ENCODE measurements at regions not wholly inside any gene's neighbourhood (a gene's known extent, or its start where the extent isn't known, plus 50 kb on each side); places are given as distances from the start of the nearest gene placed in this dataset.
"Not testable (repeated sequence)": the region's sequence is repeated elsewhere in the genome, so short reads cannot be mapped to it uniquely, and the experiment has no call there.

- ATAC-seq (no peak), DNase-seq (ENCODE audit: low spot score in 2 of 2) (no peak)
- Mint-ChIP-seq H3K4me3 (no peak overlapping the region), H3K4me1 (no peaks in the 10 kb centered on the region), H3K9me3 (peaks cover 6% of the 10 kb centered on the region), H3K27ac (no peak overlapping the region), H3K36me3 (no peaks in the 10 kb centered on the region)
These were observed 69.6 kb upstream of the VWC2 start for GRCh38 chr7:49703881-49704280.

GRCh38 chr7:49706106-49706505 is 67.3 kb upstream of the VWC2 start:
- no peaks in the 10 kb centered on the region for H3K4me1 Mint-ChIP-seq
- DNase-seq (ENCODE audit: low spot score in 2 of 2) (no peak), ATAC-seq (no peak)
- no peaks in the 10 kb centered on the region for H3K36me3 Mint-ChIP-seq
- H3K27ac Mint-ChIP-seq = no peak overlapping the region
- peaks cover 5% of the 10 kb centered on the region for H3K9me3 Mint-ChIP-seq
- H3K4me3 Mint-ChIP-seq = no peak overlapping the region

GRCh38 chr7:49707891-49708290 is 65.5 kb upstream of the VWC2 start:
- Mint-ChIP-seq H3K4me1 (no peaks in the 10 kb centered on the region), H3K36me3 (no peaks in the 10 kb centered on the region), H3K4me3 (no peak overlapping the region), H3K27ac (no peak overlapping the region), H3K9me3 (peaks cover 3% of the 10 kb centered on the region)
- ATAC-seq (no peak), DNase-seq (ENCODE audit: low spot score in 2 of 2) (no peak)

GRCh38 chr7:49708590-49708989 is 64.8 kb upstream of the VWC2 start:
- H3K27ac Mint-ChIP-seq = no peak overlapping the region
- no peak for ATAC-seq
- no peak for DNase-seq (ENCODE audit: low spot score in 2 of 2)
- peaks cover 3% of the 10 kb centered on the region for H3K9me3 Mint-ChIP-seq
- no peaks in the 10 kb centered on the region for H3K4me1 Mint-ChIP-seq
- no peak overlapping the region for H3K4me3 Mint-ChIP-seq
- H3K36me3 Mint-ChIP-seq = no peaks in the 10 kb centered on the region

- not testable (repeated sequence) for H3K9me3 Mint-ChIP-seq; ATAC-seq; H3K4me3 Mint-ChIP-seq; H3K27ac Mint-ChIP-seq; DNase-seq (ENCODE audit: low spot score in 2 of 2); H3K36me3 Mint-ChIP-seq; H3K4me1 Mint-ChIP-seq
These were observed 62.2 kb upstream of the VWC2 start for GRCh38 chr7:49711072-49711723.

- H3K36me3 Mint-ChIP-seq = no peaks in the 10 kb centered on the region
- no peak overlapping the region for H3K4me3 Mint-ChIP-seq
- H3K9me3 Mint-ChIP-seq = no peaks in the 10 kb centered on the region
- DNase-seq (ENCODE audit: low spot score in 2 of 2) = no peak
- no peak for ATAC-seq
- no peak overlapping the region for H3K27ac Mint-ChIP-seq
- no peaks in the 10 kb centered on the region for H3K4me1 Mint-ChIP-seq
These were observed 59.3 kb upstream of the VWC2 start for GRCh38 chr7:49714182-49714581.

- no peak overlapping the region for H3K4me3 Mint-ChIP-seq
- DNase-seq (ENCODE audit: low spot score in 2 of 2) = no peak
- no peak overlapping the region for H3K27ac Mint-ChIP-seq
- no peak for ATAC-seq
- peaks cover 2% of the 10 kb centered on the region for H3K9me3 Mint-ChIP-seq
- H3K36me3 Mint-ChIP-seq = no peaks in the 10 kb centered on the region
- no peaks in the 10 kb centered on the region for H3K4me1 Mint-ChIP-seq
These were observed 58.0 kb upstream of the VWC2 start for GRCh38 chr7:49715486-49715885.

GRCh38 chr7:49717547-49717946 is 55.9 kb upstream of the VWC2 start:
- Mint-ChIP-seq H3K36me3 (no peaks in the 10 kb centered on the region), H3K4me3 (no peak overlapping the region), H3K27ac (no peak overlapping the region), H3K4me1 (no peaks in the 10 kb centered on the region), H3K9me3 (peaks cover 2% of the 10 kb centered on the region)
- DNase-seq (ENCODE audit: low spot score in 2 of 2) = no peak
- ATAC-seq = no peak

GRCh38 chr7:49718760-49719159 is 54.7 kb upstream of the VWC2 start:
- Mint-ChIP-seq H3K36me3 (no peaks in the 10 kb centered on the region), H3K9me3 (peaks cover 2% of the 10 kb centered on the region), H3K4me1 (no peaks in the 10 kb centered on the region), H3K27ac (no peak overlapping the region), H3K4me3 (no peak overlapping the region)
- no peak for DNase-seq (ENCODE audit: low spot score in 2 of 2)
- ATAC-seq = no peak

- H3K27ac Mint-ChIP-seq = no peak overlapping the region
- no peaks in the 10 kb centered on the region for H3K4me1 Mint-ChIP-seq
- H3K4me3 Mint-ChIP-seq = no peak overlapping the region
These were observed 52.0 kb upstream of the VWC2 start for GRCh38 chr7:49721441-49721840.

More at GRCh38 chr7:49721441-49721840, 52.0 kb upstream of the VWC2 start:
- DNase-seq (ENCODE audit: low spot score in 2 of 2) (no peak), ATAC-seq (no peak)
- no peaks in the 10 kb centered on the region for H3K36me3 Mint-ChIP-seq
- peaks cover 5% of the 10 kb centered on the region for H3K9me3 Mint-ChIP-seq
